ENCODE measurements at regions not wholly inside any gene's neighbourhood (a gene's known extent, or its start where the extent isn't known, plus 50 kb on each side); places are given as distances from the start of the nearest gene placed in this dataset.

DNA sequence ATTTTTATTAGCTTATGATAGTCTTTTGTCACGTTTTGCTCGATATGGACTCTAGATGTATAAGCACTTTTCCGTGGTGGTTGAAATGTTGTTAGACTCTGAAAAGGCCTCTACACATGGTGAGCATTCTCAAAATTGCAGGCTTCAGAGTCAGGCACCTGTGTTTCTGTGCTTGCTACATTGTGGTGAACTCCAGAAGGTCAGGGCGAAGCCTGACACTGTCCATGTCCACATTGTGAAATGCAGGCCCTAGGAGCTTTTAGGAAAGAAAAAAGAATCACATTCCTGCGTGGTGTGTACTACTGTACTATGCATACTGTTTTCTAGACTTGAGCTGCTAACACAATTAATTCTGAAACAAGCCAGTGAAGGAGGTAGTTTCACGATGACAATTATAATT lies 86.3 kb downstream of the HS3ST1 start:
- DNase-seq, result no peak

DNA sequence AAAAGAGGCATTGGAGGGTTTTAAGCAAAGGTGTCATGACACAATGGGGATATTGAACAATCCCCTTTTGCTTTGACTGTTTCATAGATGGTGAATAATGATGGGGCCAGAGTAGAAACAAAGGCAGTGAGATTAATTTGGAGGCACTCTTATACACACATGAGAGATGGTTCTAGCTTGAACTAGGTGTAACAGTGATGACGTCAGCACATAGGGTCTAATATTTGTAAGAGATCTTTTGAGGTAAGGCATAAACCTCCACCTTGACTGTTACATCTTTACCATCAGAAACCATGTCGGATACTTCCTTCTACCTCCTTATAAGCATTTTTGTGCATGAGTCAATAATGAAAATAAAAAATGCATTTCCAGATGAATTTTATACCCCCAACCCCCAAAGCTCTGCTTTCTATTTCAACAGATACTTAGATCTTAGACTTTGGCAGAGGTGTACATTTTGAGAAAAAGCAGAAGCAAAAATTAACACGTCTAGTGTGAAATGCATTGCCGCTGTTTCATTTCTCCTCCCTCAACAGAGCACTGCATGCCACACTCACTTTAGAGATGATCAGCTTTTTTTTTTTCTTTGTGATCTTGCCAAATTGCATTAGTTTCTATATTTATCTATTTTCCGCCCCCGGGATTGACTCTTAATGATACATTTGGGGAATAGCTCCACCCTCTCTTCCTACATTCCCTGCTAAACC lies 87.2 kb downstream of the HS3ST1 start:
- no peak for DNase-seq

GRCh38 chr4:11338956-11339782 lies 89.5 kb downstream of the HS3ST1 start:
- no peak for DNase-seq

DNA sequence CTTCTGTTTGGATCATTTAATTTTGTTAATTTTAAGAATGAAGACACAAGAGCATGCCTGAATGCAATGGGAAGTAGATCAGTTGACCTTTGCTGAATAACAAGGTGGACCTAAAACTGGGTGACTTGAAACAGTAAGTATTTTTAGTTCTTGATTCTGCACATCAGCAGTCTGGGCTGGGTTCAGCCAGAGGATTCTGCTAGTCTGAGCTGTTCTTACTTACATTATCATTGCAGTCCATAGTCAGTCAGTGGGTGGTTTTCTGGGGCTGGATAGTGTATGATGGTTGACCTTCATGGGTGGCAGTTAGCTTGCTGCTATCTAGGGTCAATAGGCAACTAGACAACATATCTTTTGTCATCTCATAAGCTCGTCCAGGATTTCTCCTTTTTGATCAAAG lies 91.4 kb downstream of the HS3ST1 start:
- no peak for DNase-seq

DNA sequence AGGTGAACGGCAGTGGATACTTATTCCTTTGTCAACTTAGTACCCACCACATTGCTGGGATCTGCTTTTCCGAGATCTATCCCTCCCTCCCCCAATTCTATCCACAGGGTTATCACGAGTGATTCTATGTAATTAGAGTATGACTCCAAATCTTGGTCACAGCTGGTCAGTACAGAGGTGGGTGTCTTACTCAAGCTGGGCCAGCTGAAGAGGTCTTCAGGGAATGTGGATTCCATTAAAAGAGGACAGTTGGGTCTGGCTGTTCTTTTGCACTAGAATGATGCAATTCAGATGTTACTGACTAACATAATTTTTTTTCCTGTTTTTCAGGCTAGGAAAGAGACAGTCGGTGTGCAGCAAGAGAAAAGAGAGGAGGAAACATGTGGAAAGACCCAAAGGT lies 92.3 kb downstream of the HS3ST1 start:
- no peak for DNase-seq

DNA sequence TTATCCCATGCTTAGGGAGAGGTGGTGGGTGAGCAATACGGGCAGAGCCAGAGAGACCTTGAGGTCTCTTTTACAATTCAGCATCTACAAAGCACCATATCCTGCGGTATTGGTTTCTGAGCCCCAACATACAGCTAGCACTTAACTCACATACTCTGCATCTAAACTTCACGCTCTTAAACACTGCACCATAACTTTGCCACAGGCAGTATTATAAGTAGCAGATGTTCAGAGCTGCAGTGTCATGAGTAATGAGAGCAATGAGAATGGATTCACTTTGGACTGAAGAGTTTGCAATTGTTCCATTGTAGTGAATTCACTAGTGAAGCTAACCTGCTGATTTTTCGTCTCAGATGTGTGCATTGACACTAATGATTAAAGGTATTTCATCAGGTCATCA lies 93.8 kb downstream of the HS3ST1 start:
- no peak for DNase-seq

DNA sequence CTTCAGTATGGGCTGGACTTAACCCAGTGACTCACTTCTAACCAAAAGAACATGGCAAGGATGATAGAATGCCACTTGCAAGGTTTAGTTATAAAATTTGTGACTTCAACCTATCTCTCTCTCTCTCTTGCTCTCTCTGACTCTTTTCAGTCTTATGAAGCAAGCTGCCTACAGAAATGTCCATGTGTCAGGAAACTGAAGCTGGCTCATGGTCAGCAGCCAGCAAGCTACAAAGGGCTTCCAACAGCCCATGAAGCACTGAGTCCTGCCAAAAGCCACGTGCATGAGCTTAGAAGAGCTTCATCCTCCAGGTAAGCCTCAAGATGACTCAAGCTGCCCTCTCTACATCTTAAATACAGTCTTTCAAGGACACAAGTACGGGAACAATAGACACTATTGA lies 100.3 kb downstream of the HS3ST1 start:
- DNase-seq, result no peak

GRCh38 chr4:11326021-11326420 lies 102.7 kb downstream of the HS3ST1 start:
- peak; percentile 3 for DNase-seq

- DNase-seq, result no peak
These were observed 104.9 kb downstream of the HS3ST1 start for GRCh38 chr4:11323771-11324170.

GRCh38 chr4:11313157-11313943 lies 115.3 kb downstream of the HS3ST1 start:
- no peak for DNase-seq

GRCh38 chr4:11312389-11312788 lies 116.3 kb downstream of the HS3ST1 start:
- no peak for DNase-seq

DNA sequence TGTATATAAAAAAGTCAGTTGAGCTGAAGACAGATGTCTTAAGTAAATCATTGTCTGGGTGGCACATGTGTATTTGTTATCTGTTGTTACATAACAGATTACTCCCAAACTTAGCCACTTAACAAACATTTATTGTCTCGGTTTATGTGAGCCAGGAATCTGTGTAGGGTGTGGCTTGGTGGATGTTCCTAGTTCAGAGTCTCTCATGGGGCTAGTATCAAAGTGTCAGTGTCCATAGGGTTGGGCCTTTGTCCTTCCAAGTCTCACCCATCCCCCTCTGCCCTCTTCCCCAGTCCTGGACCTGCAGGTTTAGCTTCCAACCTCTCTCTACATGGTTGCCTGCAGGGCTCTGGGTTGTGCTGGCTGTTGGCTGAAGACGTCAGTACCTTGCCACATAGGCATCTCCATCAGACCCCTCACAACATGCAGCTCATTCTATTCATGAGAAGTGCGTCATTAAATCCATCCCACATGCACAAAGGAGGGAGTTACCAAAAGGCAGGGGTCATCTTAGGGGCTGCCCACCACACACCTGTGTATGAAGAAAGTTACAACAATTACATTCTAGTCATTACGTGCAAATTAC lies 127.5 kb downstream of the HS3ST1 start:
- DNase-seq, result no peak

DNA sequence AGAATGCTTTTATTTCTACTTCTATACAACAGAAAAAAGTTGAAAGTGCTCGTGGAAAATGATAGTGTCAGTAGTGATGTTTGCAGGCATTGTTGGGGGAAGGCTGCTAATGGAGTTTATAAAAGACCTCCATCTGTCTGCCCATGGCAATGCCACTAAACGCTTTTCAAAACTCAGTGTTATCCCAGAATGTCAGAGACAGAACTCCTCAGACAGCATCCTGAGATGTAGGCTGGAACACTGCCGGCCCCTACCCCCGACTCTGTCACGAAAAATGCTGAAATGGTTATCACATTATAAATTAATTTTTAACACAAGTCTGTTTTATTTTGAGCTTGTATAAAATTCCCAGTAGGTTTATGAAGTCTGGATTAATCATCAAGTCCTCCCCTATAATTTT lies 128.9 kb downstream of the HS3ST1 start:
- no peak for DNase-seq

DNA sequence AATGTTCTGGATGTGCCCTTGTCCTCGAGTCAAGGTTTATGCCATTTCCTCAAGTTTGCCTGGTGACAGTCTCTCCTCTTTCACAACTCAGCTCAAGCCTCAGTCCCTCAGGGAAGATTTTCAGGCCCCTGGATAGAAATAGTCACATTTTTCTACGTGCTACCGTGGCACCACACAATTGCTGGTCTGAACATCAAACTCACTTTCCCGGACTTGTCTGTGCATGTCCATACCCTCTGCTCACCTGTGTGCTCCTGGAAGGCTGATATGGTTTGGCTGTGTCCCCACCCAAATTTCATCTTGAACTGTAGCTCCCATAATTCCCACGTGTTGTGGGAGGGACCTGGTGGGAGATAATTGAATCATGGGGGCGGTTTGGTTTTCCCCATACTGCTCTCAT lies 129.7 kb downstream of the HS3ST1 start:
- no peak for DNase-seq

DNA sequence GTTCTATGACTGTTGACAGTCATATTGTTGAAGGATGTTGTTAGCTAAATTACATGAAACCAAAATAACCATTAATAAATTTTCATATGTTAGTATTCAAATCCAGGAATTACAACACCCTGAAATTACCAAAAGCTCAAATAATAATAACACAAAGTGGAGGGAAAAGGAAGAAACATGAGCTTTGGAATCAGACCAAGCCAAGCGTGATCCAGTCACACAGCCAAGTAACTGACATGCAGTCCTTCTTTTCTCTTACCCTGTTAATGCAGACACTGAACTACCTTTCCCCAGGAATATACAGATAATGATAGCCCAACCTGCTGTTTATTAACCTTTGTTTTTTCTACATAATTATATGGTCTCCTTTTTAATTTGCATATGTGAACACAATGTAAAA lies 130.2 kb downstream of the HS3ST1 start:
- no peak for DNase-seq

DNA sequence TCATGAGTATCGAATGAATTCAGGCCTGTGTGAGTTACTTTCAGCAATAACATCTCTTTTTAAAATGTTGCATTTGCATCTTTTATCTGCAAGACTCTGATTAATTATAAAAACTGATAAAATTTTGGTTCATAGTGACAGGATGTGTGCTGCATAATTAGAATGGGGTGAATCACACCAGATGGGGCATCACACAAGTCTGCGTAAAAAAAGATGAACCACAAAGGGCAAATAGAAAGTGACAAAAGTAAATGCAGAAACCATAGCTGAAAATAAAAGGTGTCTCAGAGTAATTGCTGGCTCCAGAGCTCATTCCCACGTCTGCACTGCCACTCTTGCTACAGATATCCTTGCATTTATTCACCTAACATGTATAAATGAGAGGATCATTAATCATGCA lies 131.1 kb downstream of the HS3ST1 start:
- no peak for DNase-seq

- DNase-seq, result no peak
These were observed 131.5 kb downstream of the HS3ST1 start for GRCh38 chr4:11297201-11297600.

DNA sequence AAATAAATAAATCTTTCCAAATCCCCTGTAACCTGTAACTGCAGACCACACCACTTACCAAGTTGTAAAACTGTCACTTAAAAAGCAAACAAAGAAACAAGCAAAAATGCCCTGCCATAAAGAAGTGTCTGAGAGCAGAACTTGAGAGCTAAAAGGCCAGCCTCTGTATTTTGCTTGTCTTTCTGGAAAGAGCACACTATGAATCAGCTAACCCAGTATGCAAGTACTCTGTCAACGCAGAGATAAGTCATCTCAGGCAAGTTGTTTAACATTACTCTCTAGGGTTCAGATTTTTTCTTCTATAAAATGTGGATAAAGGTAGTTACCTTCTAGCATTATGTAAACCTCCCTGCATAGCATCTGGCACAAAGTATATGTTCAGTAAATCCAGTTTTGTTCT lies 134.8 kb downstream of the HS3ST1 start:
- no peak for DNase-seq

- DNase-seq, result no peak
These were observed 141.6 kb downstream of the HS3ST1 start for GRCh38 chr4:11287055-11287454.

DNA sequence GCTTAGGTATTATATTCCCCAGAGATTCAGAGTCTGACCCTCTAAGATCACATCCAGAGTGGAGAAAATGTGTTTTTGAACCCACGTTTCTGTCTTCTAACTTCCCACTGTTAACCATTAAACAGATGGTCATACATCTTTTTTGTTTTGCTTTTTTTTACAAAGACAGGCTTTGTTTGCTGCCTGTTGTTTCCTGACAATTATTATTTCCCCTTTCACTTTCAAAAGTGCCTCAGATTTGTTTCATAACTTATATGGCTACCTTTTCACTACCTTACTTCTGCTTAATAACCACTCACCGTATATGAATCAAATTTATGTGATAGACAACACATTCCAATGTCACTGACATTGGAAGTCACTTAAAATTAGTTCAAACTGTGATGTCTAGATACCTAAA lies 142.2 kb downstream of the HS3ST1 start:
- DNase-seq, result no peak

GRCh38 chr4:11281720-11282119 lies 147.0 kb downstream of the HS3ST1 start:
- DNase-seq, result no peak

DNA sequence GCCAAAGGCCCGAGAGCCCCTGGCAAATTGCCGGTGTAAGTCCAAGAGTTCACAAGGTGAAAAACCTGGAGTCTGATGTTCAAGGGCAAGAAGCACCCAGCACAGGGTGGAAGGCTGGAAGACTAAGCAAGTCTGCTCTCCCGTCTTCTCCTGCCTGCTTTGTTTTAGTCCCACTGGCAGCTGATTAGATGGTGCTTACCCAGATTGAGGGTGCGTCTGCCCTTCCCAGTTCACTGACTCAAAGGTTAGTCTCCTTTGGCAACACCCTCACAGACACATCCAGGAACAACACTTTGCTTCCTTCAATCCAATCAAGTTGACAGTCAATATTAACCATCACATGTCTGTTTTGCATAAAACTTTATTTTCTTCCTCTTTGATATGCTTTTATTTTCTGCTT lies 157.4 kb downstream of the HS3ST1 start:
- DNase-seq, result no peak

DNA sequence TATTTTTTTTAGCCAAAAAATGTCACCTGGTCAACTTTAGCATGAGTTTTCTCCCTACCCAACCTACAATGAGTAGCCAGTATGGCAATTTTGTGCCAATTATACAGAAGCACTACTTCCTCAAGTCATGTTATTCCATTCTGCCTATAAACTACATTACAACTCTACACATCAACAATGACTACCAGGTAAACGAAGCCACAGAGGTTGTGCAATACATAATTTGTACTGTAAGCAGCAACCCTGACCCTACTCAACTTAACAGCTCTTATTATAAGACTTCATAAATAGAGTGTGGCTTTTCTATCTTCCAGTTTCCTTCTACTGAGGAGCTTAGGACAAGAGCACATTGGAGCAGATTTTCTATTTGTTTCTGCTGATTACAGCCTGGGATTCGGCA lies 160.5 kb downstream of the HS3ST1 start:
- no peak for DNase-seq
